Parathyroid adenoma (tissue), 2 donors: ENCODE measurements at regions not wholly inside any gene's neighbourhood (a gene's known extent, or its start where the extent isn't known, plus 50 kb on each side); places are given as distances from the start of the nearest gene placed in this dataset.

Experiments
- H2AFZ ChIP-seq: fragments of 300-600 bp; sonication (generic); one replicate; pipeline ENCODE4 v1.7.0; 2017; ENCODE audit warnings: antibody characterized with exemption, mild to moderate bottlenecking
- H3K27ac ChIP-seq: fragments of 300-600 bp; sonication (generic); one replicate; pipeline ENCODE4 v1.7.0; 2017
- H3K27me3 ChIP-seq: fragments of 300-600 bp; sonication (generic); one replicate; pipeline ENCODE4 v1.7.0; 2017; ENCODE audit warnings: low read length; ENCODE audit not compliant: control insufficient read depth, insufficient read depth
- H3K36me3 ChIP-seq: fragments of 300-600 bp; sonication (generic); one replicate; pipeline ENCODE4 v1.7.0; 2017; ENCODE audit warnings: low read length; ENCODE audit not compliant: control insufficient read depth, insufficient read depth
- H3K4me1 ChIP-seq: fragments of 300-600 bp; sonication (generic); one replicate; pipeline ENCODE4 v1.7.0; 2017; ENCODE audit warnings: control low read depth
- H3K4me2 ChIP-seq: fragments of 300-600 bp; sonication (generic); one replicate; pipeline ENCODE4 v1.7.0; 2017; ENCODE audit warnings: low read length
- H3K4me3 ChIP-seq: fragments of 300-600 bp; sonication (generic); one replicate; pipeline ENCODE4 v1.7.0; 2017; ENCODE audit warnings: low read depth, low read length
- H3K79me2 ChIP-seq: fragments of 300-600 bp; sonication (generic); one replicate; pipeline ENCODE4 v1.7.0; 2017; ENCODE audit warnings: control low read depth
- H3K9ac ChIP-seq: fragments of 300-600 bp; sonication (generic); one replicate; pipeline ENCODE4 v1.7.0; 2017; ENCODE audit warnings: mild to moderate bottlenecking
- H3K9me3 ChIP-seq: fragments of 300-600 bp; sonication (generic); one replicate; pipeline ENCODE4 v1.7.0; 2017; ENCODE audit warnings: low read length; ENCODE audit not compliant: control insufficient read depth
- CTCF ChIP-seq: fragments of 300-600 bp; sonication (generic); IDR thresholded peaks from one replicate; pipeline ENCODE4 v1.7.0; 2017; ENCODE audit warnings: antibody characterized with exemption, mild to moderate bottlenecking
- donor health status: primary hyperparathyroidism.

GRCh38 chr18:78561757-78562510 lies 417.7 kb upstream of the SALL3 start:
- H3K27ac ChIP-seq = no peak overlapping the region
- H2AFZ ChIP-seq = no peak overlapping the region
- H3K9ac ChIP-seq = no peak overlapping the region
- H3K4me1 ChIP-seq = no peaks in the 10 kb centered on the region
- H3K9me3 ChIP-seq = no peaks in the 10 kb centered on the region
- H3K4me2 ChIP-seq = no peak overlapping the region
- H3K27me3 ChIP-seq = no peaks in the 10 kb centered on the region
- no peak overlapping the region for H3K4me3 ChIP-seq
- no peaks in the 10 kb centered on the region for H3K79me2 ChIP-seq
- H3K36me3 ChIP-seq = no peaks in the 10 kb centered on the region
- TF ChIP-seq CTCF = no peak

- Histone ChIP-seq H3K4me1 (no peaks in the 10 kb centered on the region), H3K4me3 (no peak overlapping the region)
- no peak for TF ChIP-seq CTCF
Observed at GRCh38 chr18:78562531-78562961, 417.1 kb upstream of the SALL3 start.

GRCh38 chr18:78563110-78563509 lies 416.5 kb upstream of the SALL3 start:
- Histone ChIP-seq H2AFZ (no peak overlapping the region), H3K79me2 (no peaks in the 10 kb centered on the region), H3K4me3 (no peak overlapping the region), H3K9me3 (no peaks in the 10 kb centered on the region), H3K27ac (no peak overlapping the region), H3K9ac (no peak overlapping the region), H3K27me3 (no peaks in the 10 kb centered on the region), H3K4me2 (no peak overlapping the region), H3K4me1 (no peaks in the 10 kb centered on the region), H3K36me3 (no peaks in the 10 kb centered on the region)
- TF ChIP-seq CTCF = no peak

More at GRCh38 chr18:78562531-78562961, 417.1 kb upstream of the SALL3 start:
- no peak overlapping the region for H3K4me2 ChIP-seq
- no peaks in the 10 kb centered on the region for H3K9me3 ChIP-seq
- H3K9ac ChIP-seq = no peak overlapping the region
- no peaks in the 10 kb centered on the region for H3K27me3 ChIP-seq
- no peaks in the 10 kb centered on the region for H3K36me3 ChIP-seq
- no peak overlapping the region for H3K27ac ChIP-seq
- no peaks in the 10 kb centered on the region for H3K79me2 ChIP-seq
- no peak overlapping the region for H2AFZ ChIP-seq

DNA sequence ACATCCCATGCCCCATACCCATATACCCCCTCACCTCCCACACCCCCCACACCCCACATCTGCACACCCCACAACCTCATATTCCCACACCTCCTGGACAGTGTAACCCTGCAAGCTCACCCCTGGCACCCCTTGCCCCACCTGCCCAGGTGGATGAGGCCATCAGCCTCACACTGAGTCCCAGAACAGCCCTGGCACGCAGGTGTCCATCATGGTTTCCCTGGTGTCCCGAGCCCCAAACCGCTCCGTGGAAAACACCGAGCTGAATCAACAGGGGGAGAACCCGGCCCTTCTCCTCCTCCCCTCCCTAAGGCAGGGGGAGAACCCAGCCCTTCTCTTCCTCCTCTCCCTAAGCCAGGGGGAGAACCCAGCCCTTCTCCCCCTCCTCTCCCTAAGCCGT lies 415.6 kb upstream of the SALL3 start:
- Histone ChIP-seq H2AFZ (no peak overlapping the region), H3K79me2 (no peaks in the 10 kb centered on the region), H3K9me3 (no peaks in the 10 kb centered on the region), H3K36me3 (no peaks in the 10 kb centered on the region), H3K4me3 (no peak overlapping the region), H3K9ac (no peak overlapping the region), H3K27ac (no peak overlapping the region), H3K27me3 (no peaks in the 10 kb centered on the region), H3K4me2 (no peak overlapping the region), H3K4me1 (no peaks in the 10 kb centered on the region)
- TF ChIP-seq CTCF = no peak

- TF ChIP-seq CTCF = no peak
Observed at GRCh38 chr18:78564518-78564917, 415.1 kb upstream of the SALL3 start.

More at GRCh38 chr18:78564518-78564917, 415.1 kb upstream of the SALL3 start:
- H3K4me2 ChIP-seq = no peak overlapping the region
- H3K27me3 ChIP-seq = no peaks in the 10 kb centered on the region
- H3K4me1 ChIP-seq = no peaks in the 10 kb centered on the region
- H3K36me3 ChIP-seq = no peaks in the 10 kb centered on the region
- H3K79me2 ChIP-seq = no peaks in the 10 kb centered on the region
- no peak overlapping the region for H3K4me3 ChIP-seq
- no peak overlapping the region for H3K27ac ChIP-seq
- no peak overlapping the region for H2AFZ ChIP-seq
- no peak overlapping the region for H3K9ac ChIP-seq
- H3K9me3 ChIP-seq = no peaks in the 10 kb centered on the region
